GM18502 (cell line): ENCODE measurements at regions not wholly inside any gene's neighbourhood (a gene's known extent, or its start where the extent isn't known, plus 50 kb on each side); places are given as distances from the start of the nearest gene placed in this dataset.
"Not testable (repeated sequence)": the region's sequence is repeated elsewhere in the genome, so short reads cannot be mapped to it uniquely, and the experiment has no call there.

Experiments
- ATAC-seq: cut with Tn5 transposase; IDR thresholded peaks from one replicate; pipeline ENCODE4 v1.9.1; 2021; ENCODE audit warnings: mild to moderate bottlenecking; ENCODE audit not compliant: unreplicated experiment, poor library complexity

GRCh38 chr1:37360011-37360410, 114.4 kb upstream of the ZC3H12A start:
- no peak for ATAC-seq

GRCh38 chr1:37362594-37363385, 111.6 kb upstream of the ZC3H12A start:
- ATAC-seq: no peak

- ATAC-seq: no peak
These were observed 110.8 kb upstream of the ZC3H12A start for GRCh38 chr1:37363535-37363934.

- ATAC-seq: not testable (repeated sequence)
These were observed 105.6 kb upstream of the ZC3H12A start for GRCh38 chr1:37368665-37369315.

GRCh38 chr1:37372302-37372701, 102.1 kb upstream of the ZC3H12A start:
- no peak for ATAC-seq

- no peak for ATAC-seq
These were observed 101.7 kb upstream of the ZC3H12A start for GRCh38 chr1:37372711-37373110.

- ATAC-seq: no peak
These were observed 101.0 kb upstream of the ZC3H12A start for GRCh38 chr1:37373413-37373812.

- not testable (repeated sequence) for ATAC-seq
These were observed 93.8 kb upstream of the ZC3H12A start for GRCh38 chr1:37380546-37380945.

GRCh38 chr1:37387854-37388253, 86.5 kb upstream of the ZC3H12A start:
- ATAC-seq: no peak

GRCh38 chr1:37389327-37389726, 85.1 kb upstream of the ZC3H12A start:
- ATAC-seq: no peak

GRCh38 chr1:37391211-37392011, 83.0 kb upstream of the ZC3H12A start:
- no peak for ATAC-seq

- no peak for ATAC-seq
These were observed 82.3 kb upstream of the ZC3H12A start for GRCh38 chr1:37392051-37392450.

GRCh38 chr1:37393173-37394120, 80.9 kb upstream of the ZC3H12A start:
- no peak for ATAC-seq

- ATAC-seq: no peak
These were observed 79.6 kb upstream of the ZC3H12A start for GRCh38 chr1:37394574-37395464.

GRCh38 chr1:37398096-37398495, 76.3 kb upstream of the ZC3H12A start:
- ATAC-seq: no peak

- ATAC-seq: no peak
These were observed 75.2 kb upstream of the ZC3H12A start for GRCh38 chr1:37399205-37399604.

GRCh38 chr1:37399830-37400464, 74.4 kb upstream of the ZC3H12A start:
- no peak for ATAC-seq

GRCh38 chr1:37400466-37401225, 73.7 kb upstream of the ZC3H12A start:
- no peak for ATAC-seq
